ENCODE measurements at regions not wholly inside any gene's neighbourhood (a gene's known extent, or its start where the extent isn't known, plus 50 kb on each side); places are given as distances from the start of the nearest gene placed in this dataset.

- H3K4me3 Mint-ChIP-seq: no peak overlapping the region
- peaks cover 3 to 37% (median 11%) of the 10 kb centered on the region in 5 donors for H3K27me3 Mint-ChIP-seq
Observed at GRCh38 chr22:49412236-49412635, 415.4 kb downstream of the BRD1 start.

GRCh38 chr22:49411236-49411635 lies 416.4 kb downstream of the BRD1 start:
- H3K4me3 Mint-ChIP-seq: no peak overlapping the region
- H3K9me3 Mint-ChIP-seq: peaks cover 3 to 17% (median 11%) of the 10 kb centered on the region in 9 donors
- peaks cover 5 to 40% (median 13%) of the 10 kb centered on the region in 5 donors for H3K27me3 Mint-ChIP-seq
- peaks cover 0 to 10% (median 0%) of the 10 kb centered on the region in 3 donors for H3K36me3 Mint-ChIP-seq
- POLR2A ChIA-PET: no interaction called here
- DNase-seq (no peak), ATAC-seq (no peak)
- no peak overlapping the region for H3K27ac Mint-ChIP-seq
- H3K4me1 Mint-ChIP-seq: no peaks in the 10 kb centered on the region

More at GRCh38 chr22:49412236-49412635, 415.4 kb downstream of the BRD1 start:
- H3K36me3 Mint-ChIP-seq: peaks cover 0 to 10% (median 0%) of the 10 kb centered on the region in 3 donors
- ATAC-seq: no peak
- no peak overlapping the region for H3K27ac Mint-ChIP-seq
- no peak for DNase-seq
- H3K9me3 Mint-ChIP-seq: peaks cover 3 to 17% (median 11%) of the 10 kb centered on the region in 9 donors
- no peaks in the 10 kb centered on the region for H3K4me1 Mint-ChIP-seq
- POLR2A ChIA-PET: no interaction called here

- Mint-ChIP-seq H3K27me3 (peaks cover 7 to 66% (median 20%) of the 10 kb centered on the region in 5 donors), H3K9me3 (peaks cover 3 to 17% (median 11%) of the 10 kb centered on the region in 9 donors), H3K36me3 (peaks cover 0 to 10% (median 0%) of the 10 kb centered on the region in 3 donors), H3K27ac (no peak overlapping the region), H3K4me1 (no peaks in the 10 kb centered on the region), H3K4me3 (no peak overlapping the region)
- no peak for DNase-seq
- ATAC-seq: no peak
- POLR2A ChIA-PET: no interaction called here
Observed at GRCh38 chr22:49408102-49408836, 419.4 kb downstream of the BRD1 start.

GRCh38 chr22:49406879-49407587 lies 420.6 kb downstream of the BRD1 start:
- POLR2A ChIA-PET: no interaction called here
- Mint-ChIP-seq H3K4me1 (no peaks in the 10 kb centered on the region), H3K27me3 (peaks cover 6 to 70% (median 26%) of the 10 kb centered on the region in 5 donors), H3K9me3 (peaks cover 3 to 17% (median 11%) of the 10 kb centered on the region in 9 donors), H3K27ac (no peak overlapping the region), H3K36me3 (peaks cover 0 to 10% (median 0%) of the 10 kb centered on the region in 3 donors), H3K4me3 (no peak overlapping the region)
- no peak for DNase-seq
- no peak for ATAC-seq

GRCh38 chr22:49406047-49406650 lies 421.5 kb downstream of the BRD1 start:
- POLR2A ChIA-PET: no interaction called here
- DNase-seq: peak in 1 of 10 donors; percentile 49
- no peak for ATAC-seq
- Mint-ChIP-seq H3K9me3 (peaks cover 3 to 17% (median 10%) of the 10 kb centered on the region in 9 donors), H3K4me3 (no peak overlapping the region), H3K27me3 (peaks cover 4 to 62% (median 24%) of the 10 kb centered on the region in 5 donors), H3K4me1 (no peaks in the 10 kb centered on the region), H3K36me3 (peaks cover 0 to 10% (median 0%) of the 10 kb centered on the region in 3 donors), H3K27ac (no peak overlapping the region)

DNA sequence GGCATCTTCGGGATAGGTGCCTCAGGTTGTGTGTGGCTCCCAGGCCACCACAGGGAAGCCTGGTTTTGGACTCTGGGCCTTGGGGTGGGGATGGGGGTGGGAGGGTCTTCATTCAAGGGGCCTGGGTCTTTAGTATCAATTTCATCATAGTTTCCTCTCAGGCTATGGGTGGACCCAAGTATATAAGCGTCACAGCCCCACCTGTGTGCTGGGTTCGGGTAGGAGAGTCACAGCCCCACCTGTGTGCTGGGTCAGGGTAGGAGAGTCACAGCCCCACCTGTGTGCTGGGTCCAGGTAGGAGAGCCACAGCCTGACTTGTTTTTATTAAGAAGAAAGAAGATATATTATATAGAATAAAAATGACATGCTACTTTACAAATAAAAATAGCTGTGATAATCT lies 422.1 kb downstream of the BRD1 start:
- Mint-ChIP-seq H3K9me3 (peaks cover 3 to 15% (median 10%) of the 10 kb centered on the region in 9 donors), H3K36me3 (peaks cover 0 to 10% (median 0%) of the 10 kb centered on the region in 3 donors), H3K27me3 (peaks cover 4 to 60% (median 24%) of the 10 kb centered on the region in 5 donors), H3K4me1 (no peaks in the 10 kb centered on the region), H3K4me3 (no peak overlapping the region), H3K27ac (no peak overlapping the region)
- no peak for DNase-seq
- POLR2A ChIA-PET: no interaction called here
- no peak for ATAC-seq

DNA sequence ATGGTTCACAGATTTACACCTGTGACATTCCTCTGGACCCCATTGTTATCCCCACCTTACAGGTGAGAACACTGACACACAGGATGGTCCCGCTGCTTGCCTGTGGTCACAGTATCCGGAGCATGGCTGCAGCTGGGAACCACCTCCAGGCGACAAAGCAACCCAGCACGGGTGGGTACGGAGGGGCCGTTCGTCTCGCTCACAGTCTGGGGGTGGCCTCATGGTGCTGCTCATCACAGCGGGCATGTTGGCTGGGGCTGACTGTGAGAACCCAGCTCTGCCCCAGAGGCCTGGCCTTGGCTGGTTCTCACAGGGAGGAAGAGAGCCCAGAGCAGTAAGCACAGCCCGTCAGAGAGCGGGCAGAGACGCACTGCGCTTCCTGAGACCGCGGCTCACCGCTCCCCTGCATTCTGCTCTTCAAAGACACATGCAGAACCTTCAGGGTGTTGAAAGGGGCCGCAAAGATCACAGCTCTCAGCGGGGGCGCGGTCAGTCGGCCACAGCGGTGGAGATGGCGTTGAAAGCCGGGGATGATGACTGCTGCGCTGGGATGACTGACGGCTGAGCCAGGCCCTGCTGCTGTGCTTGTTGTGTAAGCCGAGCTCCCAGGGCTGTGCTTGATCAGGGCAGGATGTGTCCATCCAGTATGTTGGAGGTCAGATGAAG lies 423.0 kb downstream of the BRD1 start:
- Mint-ChIP-seq H3K4me1 (no peaks in the 10 kb centered on the region), H3K4me3 (no peak overlapping the region), H3K36me3 (peaks cover 0 to 6% (median 0%) of the 10 kb centered on the region in 3 donors), H3K27me3 (peaks cover 4 to 56% (median 24%) of the 10 kb centered on the region in 5 donors), H3K9me3 (peaks cover 0 to 9% (median 5%) of the 10 kb centered on the region in 9 donors), H3K27ac (peak overlapping the region in 1 of 10 donors; percentile 19)
- ATAC-seq (no peak), DNase-seq (no peak)
- POLR2A ChIA-PET: no interaction called here

DNA sequence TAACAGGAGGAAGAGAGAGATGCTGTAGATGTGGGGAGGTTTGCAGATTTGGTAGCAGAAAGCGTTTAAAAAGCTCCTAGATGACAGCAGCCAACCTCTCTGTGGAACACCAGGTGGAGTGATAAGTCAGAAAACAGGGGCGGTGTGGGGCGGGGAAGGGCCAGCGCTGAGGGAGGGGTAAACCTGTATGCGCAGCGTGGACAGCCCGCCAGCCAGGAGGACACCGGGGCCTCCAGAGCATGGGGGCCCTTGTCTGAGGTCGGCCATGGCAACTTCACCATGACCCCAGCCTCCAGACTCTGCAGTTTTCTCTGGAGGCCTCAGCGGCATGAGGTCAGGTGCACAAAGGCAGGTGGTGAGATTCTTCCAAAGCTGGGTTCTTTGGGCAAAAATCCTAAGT lies 423.7 kb downstream of the BRD1 start:
- Mint-ChIP-seq H3K9me3 (peaks cover 0 to 3% (median 0%) of the 10 kb centered on the region in 9 donors), H3K27ac (peak overlapping the region in 1 of 10 donors; percentile 46), H3K36me3 (no peaks in the 10 kb centered on the region), H3K4me1 (no peaks in the 10 kb centered on the region), H3K4me3 (no peak overlapping the region), H3K27me3 (peaks cover 0 to 49% (median 22%) of the 10 kb centered on the region in 5 donors)
- POLR2A ChIA-PET: no interaction called here
- DNase-seq (peak in 1 of 10 donors; percentile 38), ATAC-seq (no peak)

GRCh38 chr22:49403102-49403501 lies 424.6 kb downstream of the BRD1 start:
- Mint-ChIP-seq H3K4me1 (no peaks in the 10 kb centered on the region), H3K36me3 (no peaks in the 10 kb centered on the region), H3K27ac (no peak overlapping the region), H3K9me3 (no peaks in the 10 kb centered on the region), H3K4me3 (no peak overlapping the region), H3K27me3 (peaks cover 0 to 44% (median 21%) of the 10 kb centered on the region in 5 donors)
- POLR2A ChIA-PET: no interaction called here
- no peak for ATAC-seq
- DNase-seq: no peak

GRCh38 chr22:49402169-49402568 lies 425.5 kb downstream of the BRD1 start:
- H3K27ac Mint-ChIP-seq: no peak overlapping the region
- H3K9me3 Mint-ChIP-seq: no peaks in the 10 kb centered on the region

DNA sequence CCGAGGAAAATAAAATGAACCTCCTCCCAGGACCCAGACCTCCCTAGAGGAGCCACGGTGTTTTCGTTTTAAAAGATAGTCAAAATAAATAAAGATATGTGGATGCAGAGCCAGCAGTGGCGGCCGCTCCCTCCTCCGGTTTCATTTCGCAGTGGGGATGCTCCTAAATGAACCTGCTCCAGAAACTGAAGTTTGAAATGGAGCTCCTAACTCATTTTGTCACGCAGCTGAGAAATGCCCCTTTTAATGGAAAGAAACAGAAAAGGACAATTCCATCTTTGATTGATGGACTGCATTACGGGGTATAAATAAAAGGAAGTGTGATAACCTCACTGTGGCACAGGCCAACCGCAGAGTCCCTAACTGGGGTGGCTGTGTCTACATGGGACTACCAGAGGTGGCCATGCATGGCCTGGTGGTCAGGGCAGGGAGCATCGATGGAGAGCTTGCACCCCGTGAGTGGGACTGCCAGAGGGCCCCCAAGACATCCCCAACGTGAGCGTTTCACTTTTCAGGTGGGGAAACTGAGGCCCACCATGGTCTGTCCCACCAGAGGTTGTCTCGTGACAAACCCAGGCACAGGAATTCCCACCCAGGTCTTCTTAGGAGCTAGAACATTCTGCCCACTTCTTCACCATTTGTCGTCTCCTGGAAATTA lies 426.6 kb downstream of the BRD1 start:
- Mint-ChIP-seq H3K36me3 (no peaks in the 10 kb centered on the region), H3K9me3 (no peaks in the 10 kb centered on the region), H3K4me1 (no peaks in the 10 kb centered on the region), H3K27me3 (peaks cover 0 to 28% (median 8%) of the 10 kb centered on the region in 5 donors), H3K4me3 (no peak overlapping the region), H3K27ac (no peak overlapping the region)
- ATAC-seq (no peak), DNase-seq (peak in 1 of 10 donors; percentile 53)
- POLR2A ChIA-PET: no interaction called here

More at GRCh38 chr22:49402169-49402568, 425.5 kb downstream of the BRD1 start:
- POLR2A ChIA-PET: no interaction called here
- no peak for ATAC-seq
- DNase-seq: no peak
- H3K36me3 Mint-ChIP-seq: no peaks in the 10 kb centered on the region
- peaks cover 0 to 39% (median 19%) of the 10 kb centered on the region in 5 donors for H3K27me3 Mint-ChIP-seq
- no peaks in the 10 kb centered on the region for H3K4me1 Mint-ChIP-seq
- no peak overlapping the region for H3K4me3 Mint-ChIP-seq

Data from naive thymus-derived CD8-positive, alpha-beta T cell (primary cell).